Liver (tissue), 8 donors: ENCODE measurements at regions not wholly inside any gene's neighbourhood (a gene's known extent, or its start where the extent isn't known, plus 50 kb on each side); places are given as distances from the start of the nearest gene placed in this dataset.

Experiments
- DNase-seq: peaks from one replicate; pipeline ENCODE4 v3.0.0-alpha.2; 2017; ENCODE audit warnings: low spot score
- H3K27ac ChIP-seq, 2 donors: one replicate each; pipeline ENCODE4 v1.7.0; 2013; ENCODE audit warnings: inconsistent platforms in 2 of 2, low read length in 2 of 2, control low read depth in 1 of 2, low read depth in 1 of 2, mild to moderate bottlenecking in 1 of 2
- H3K27me3 ChIP-seq, 4 donors: one replicate each; pipeline versions ENCODE4 v1.6.1 to v1.7.0; 2013; ENCODE audit warnings: low read length in 3 of 4, inconsistent platforms in 1 of 4, mild to moderate bottlenecking in 1 of 4, moderate library complexity in 1 of 4; ENCODE audit not compliant: control insufficient read depth in 4 of 4, insufficient read depth in 4 of 4
- H3K36me3 ChIP-seq, 4 donors: one replicate each; pipeline versions ENCODE4 v1.6.1 to v1.7.0; 2013; ENCODE audit warnings: low read length in 3 of 4, mild to moderate bottlenecking in 3 of 4, low read depth in 1 of 4, moderate library complexity in 1 of 4; ENCODE audit not compliant: control insufficient read depth in 4 of 4, insufficient read depth in 3 of 4
- H3K4me1 ChIP-seq, 4 donors: one replicate each; pipeline versions ENCODE4 v1.6.1 to v1.7.0; 2013; ENCODE audit warnings: low read length in 3 of 4, mild to moderate bottlenecking in 3 of 4, moderate library complexity in 1 of 4; ENCODE audit not compliant: control insufficient read depth in 4 of 4, insufficient read depth in 4 of 4
- H3K4me3 ChIP-seq, 3 donors: one replicate each; pipeline versions ENCODE4 v1.6.1 to v1.7.0; 2013; ENCODE audit warnings: low read length in 3 of 3, control low read depth in 1 of 3, low read depth in 1 of 3, mild to moderate bottlenecking in 1 of 3
- H3K9ac ChIP-seq, 2 donors: one replicate each; pipeline ENCODE4 v1.7.0; 2013; ENCODE audit warnings: low read length in 2 of 2, mild to moderate bottlenecking in 2 of 2, moderate library complexity in 2 of 2, control low read depth in 1 of 2, low read depth in 1 of 2
- H3K9me3 ChIP-seq, 4 donors: one replicate each; pipeline versions ENCODE4 v1.6.1 to v1.7.0; 2013; ENCODE audit warnings: low read length in 3 of 4; ENCODE audit not compliant: control insufficient read depth in 4 of 4
- ATF3 ChIP-seq: IDR thresholded peaks from 2 replicates; pipeline ENCODE4 v1.6.1; 2016; ENCODE audit warnings: antibody characterized with exemption
- CTCF ChIP-seq: fragments of 150-350 bp; IDR thresholded peaks from 2 replicates; pipeline ENCODE4 v1.5.1; 2017; ENCODE audit warnings: improper control_type of control experiment, low read depth, low read length; ENCODE audit not compliant: missing input control
- FOXA1 ChIP-seq: IDR thresholded peaks from 2 replicates; pipeline ENCODE4 v1.6.1; 2016; ENCODE audit warnings: antibody characterized with exemption
- FOXA2 ChIP-seq: IDR thresholded peaks from 2 replicates; pipeline ENCODE4 v1.6.1; 2016; ENCODE audit warnings: antibody characterized with exemption
- GABPA ChIP-seq, 2 donors: IDR thresholded peaks in 1 of 2; conservative IDR thresholded peaks in 1 of 2; 2 replicates each; pipeline ENCODE4 v1.6.1; 2016; ENCODE audit warnings: antibody characterized with exemption in 2 of 2, mild to moderate bottlenecking in 1 of 2, moderate library complexity in 1 of 2
- HNF4A ChIP-seq, 2 donors: conservative IDR thresholded peaks; 2 replicates each; pipeline ENCODE4 v1.6.1; 2016; ENCODE audit warnings: antibody characterized with exemption in 2 of 2, mild to moderate bottlenecking in 2 of 2
- HNF4G ChIP-seq: IDR thresholded peaks from 2 replicates; pipeline ENCODE4 v1.6.1; 2016; ENCODE audit warnings: antibody characterized with exemption
- JUND ChIP-seq, 2 donors: IDR thresholded peaks; 2 replicates each; pipeline ENCODE4 v1.6.1; 2016; ENCODE audit warnings: antibody characterized with exemption in 2 of 2
- NR2F2 ChIP-seq: IDR thresholded peaks from 2 replicates; pipeline ENCODE4 v1.6.1; 2016; ENCODE audit warnings: antibody characterized with exemption
- RAD21 ChIP-seq, 2 donors: IDR thresholded peaks; 2 replicates each; pipeline ENCODE4 v1.6.1; 2016; ENCODE audit warnings: antibody characterized with exemption in 2 of 2, mild to moderate bottlenecking in 2 of 2
- RXRA ChIP-seq, 2 donors: IDR thresholded peaks; 2 replicates each; pipeline ENCODE4 v1.6.1; 2017 to 2018; ENCODE audit warnings: antibody characterized with exemption in 2 of 2, mild to moderate bottlenecking in 1 of 2
- SP1 ChIP-seq: IDR thresholded peaks from 2 replicates; pipeline ENCODE4 v1.6.1; 2018; ENCODE audit warnings: antibody characterized with exemption, mild to moderate bottlenecking
- TAF1 ChIP-seq: conservative IDR thresholded peaks from 2 replicates; pipeline ENCODE4 v1.6.1; 2016; ENCODE audit warnings: antibody characterized with exemption, mild to moderate bottlenecking
- YY1 ChIP-seq: IDR thresholded peaks from 2 replicates; pipeline ENCODE4 v1.6.1; 2016; ENCODE audit warnings: antibody characterized with exemption, mild to moderate bottlenecking
- ZBTB33 ChIP-seq: IDR thresholded peaks from 2 replicates; pipeline ENCODE4 v1.6.1; 2016; ENCODE audit warnings: antibody characterized with exemption
- WGBS: extraction: QIAGEN DNeasy Blood & Tissue Kit; methylation state at CpG from one replicate; pipeline ENCODE4 v1.1.7; 2013; 5-methylcytosine and 5-hydroxymethylcytosine counted together
- donor health status: healthy.
- donor health status: healthy.
- donor health status: healthy.
- donor health status: healthy.
- donor health status: healthy.

GRCh38 chr6:43992783-43993644, 134.2 kb downstream of the MRPL14 start:
- Histone ChIP-seq H3K9ac (no peak overlapping the region), H3K4me3 (no peak overlapping the region), H3K9me3 (no peaks in the 10 kb centered on the region), H3K27me3 (no peaks in the 10 kb centered on the region), H3K27ac (no peak overlapping the region), H3K36me3 (no peaks in the 10 kb centered on the region), H3K4me1 (peaks cover 11 to 29% (median 20%) of the 10 kb centered on the region in 4 donors)
- TF ChIP-seq RAD21 (IDR thresholded peaks at IDR 0.05) (peak in 1 of 2 donors; percentile 30), RXRA (IDR thresholded peaks at IDR 0.05) (peak in 1 of 2 donors; percentile 33), NR2F2 (no peak)
- 74% methylated on average over 6 of the region's 6 CpGs for WGBS
- DNase-seq = no peak

GRCh38 chr6:43992126-43992663, 135.1 kb downstream of the MRPL14 start:
- Histone ChIP-seq H3K9me3 (no peaks in the 10 kb centered on the region), H3K27ac (no peak overlapping the region), H3K36me3 (no peaks in the 10 kb centered on the region), H3K4me3 (no peak overlapping the region), H3K9ac (no peak overlapping the region), H3K4me1 (peaks cover 11 to 29% (median 20%) of the 10 kb centered on the region in 4 donors), H3K27me3 (no peaks in the 10 kb centered on the region)
- 91% methylated on average over 4 of the region's 4 CpGs for WGBS
- no peak for DNase-seq
- TF ChIP-seq ZBTB33 (no peak), CTCF (no peak), SP1 (no peak), NR2F2 (no peak), FOXA1 (no peak), YY1 (no peak)

- H3K36me3 ChIP-seq = no peaks in the 10 kb centered on the region
- H3K9ac ChIP-seq = no peak overlapping the region
- peak overlapping the region in 1 of 2 donors; percentile 4 for H3K27ac ChIP-seq
- no peak overlapping the region for H3K4me3 ChIP-seq
- H3K4me1 ChIP-seq = peaks cover 11 to 29% (median 20%) of the 10 kb centered on the region in 4 donors
- 45% methylated on average over 18 of the region's 18 CpGs for whole genome bisulfite sequencing
- H3K27me3 ChIP-seq = no peaks in the 10 kb centered on the region
- peak; percentile 56 for DNase-seq
- no peaks in the 10 kb centered on the region for H3K9me3 ChIP-seq
- no peak for TF ChIP-seq CTCF
- no peak for TF ChIP-seq JUND (IDR thresholded peaks at IDR 0.05)
- TF ChIP-seq ATF3 = no peak
- TF ChIP-seq RXRA (IDR thresholded peaks at IDR 0.05) = peak; percentile 12 to 24
- no peak for TF ChIP-seq HNF4G
- no peak for TF ChIP-seq GABPA (IDR thresholded peaks at IDR 0.05 in 1 of 2, conservative IDR thresholded peaks at IDR 0.05 in 1 of 2)
- TF ChIP-seq ZBTB33 = no peak
- no peak for TF ChIP-seq YY1
- TF ChIP-seq FOXA1 = no peak
- no peak for TF ChIP-seq TAF1
- peak; percentile 33 for TF ChIP-seq SP1
- TF ChIP-seq RAD21 (IDR thresholded peaks at IDR 0.05) = peak in 1 of 2 donors; percentile 19
- no peak for TF ChIP-seq HNF4A (conservative IDR thresholded peaks at IDR 0.05)
- TF ChIP-seq FOXA2 = no peak
Observed at GRCh38 chr6:43990627-43991619, 136.3 kb downstream of the MRPL14 start.
